ENCODE measurements at regions not wholly inside any gene's neighbourhood (a gene's known extent, or its start where the extent isn't known, plus 50 kb on each side); places are given as distances from the start of the nearest gene placed in this dataset.

DNA sequence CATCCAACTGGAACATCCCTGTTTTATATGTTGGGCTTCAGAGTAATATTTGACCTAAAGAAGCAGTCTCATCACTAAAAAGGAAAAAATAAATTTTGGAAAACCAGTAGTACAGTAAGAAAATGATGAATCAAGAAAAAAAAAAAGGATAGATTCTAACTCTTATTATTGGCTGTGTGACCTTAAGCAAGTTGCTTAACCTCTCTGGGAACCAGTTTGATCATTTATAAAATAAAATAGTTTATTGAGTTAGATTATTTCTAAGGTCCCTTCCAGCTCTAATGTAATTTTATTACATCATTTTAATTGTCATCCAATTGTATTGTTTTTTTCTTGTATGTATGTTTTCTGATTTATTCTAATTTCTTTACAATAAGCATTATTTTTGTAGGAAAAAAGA is 127.0 kb downstream of the PRELID2 start:
- DNase-seq (ENCODE audit: low read depth in 4 of 4, low spot score in 1 of 4): no peak

DNA sequence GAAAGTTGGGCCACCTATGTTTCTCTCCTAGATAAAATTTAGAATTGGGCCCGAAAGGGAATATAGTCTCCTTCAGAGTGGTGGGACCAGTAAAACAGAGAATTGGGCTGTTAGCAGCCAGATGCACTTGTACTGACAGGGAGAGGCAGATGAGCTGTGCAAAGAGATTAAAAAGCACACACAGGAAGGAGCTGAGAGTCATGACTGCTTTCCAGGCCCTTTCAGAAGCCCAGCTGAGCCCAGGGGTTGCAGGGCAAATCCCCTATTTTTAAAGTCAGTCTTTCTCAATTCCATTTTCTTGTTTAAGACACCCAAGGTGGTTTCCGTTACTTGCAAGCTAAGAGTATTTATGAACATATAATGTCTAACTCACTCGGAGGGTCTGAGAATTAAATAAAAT is 130.4 kb downstream of the PRELID2 start:
- no peak for DNase-seq (ENCODE audit: low read depth in 4 of 4, low spot score in 1 of 4)

DNA sequence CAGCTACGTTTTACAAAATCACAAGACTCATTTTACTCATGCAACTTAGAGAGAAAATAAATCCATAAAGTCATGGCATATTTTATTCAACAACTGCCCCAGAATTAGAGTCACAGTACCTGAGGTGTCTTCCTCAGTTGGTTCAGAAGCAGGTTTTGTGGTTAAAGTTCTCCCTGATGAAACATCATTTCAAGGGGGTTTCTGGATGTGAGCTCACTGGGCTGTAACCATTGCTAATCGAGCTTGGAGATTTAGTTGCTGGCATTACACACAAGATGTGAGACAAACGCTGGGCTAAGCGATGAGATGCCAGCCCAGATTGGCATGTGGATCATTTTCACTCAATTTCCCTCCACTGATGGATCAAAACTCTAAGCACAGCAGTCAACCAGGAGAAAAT is 131.3 kb downstream of the PRELID2 start:
- no peak for DNase-seq (ENCODE audit: low read depth in 4 of 4, low spot score in 1 of 4)

DNA sequence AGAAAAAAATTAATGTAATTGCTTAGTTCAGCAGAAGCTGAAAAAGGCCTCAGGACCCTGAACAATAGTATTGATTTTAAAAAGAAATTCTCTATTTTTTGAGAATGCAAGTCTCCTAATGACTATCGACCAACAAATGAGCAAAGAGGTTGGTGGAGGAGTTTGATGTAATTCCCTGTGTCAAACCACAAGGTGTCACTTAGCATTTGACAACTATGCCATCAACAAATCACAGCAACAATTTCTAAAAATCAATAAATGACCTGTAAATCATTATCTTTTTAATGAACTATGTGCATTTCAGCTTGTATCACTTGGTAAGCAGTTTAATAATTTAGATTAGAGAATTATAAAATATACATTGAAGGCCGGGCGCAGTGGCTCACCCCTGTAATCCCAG is 133.7 kb downstream of the PRELID2 start:
- DNase-seq (ENCODE audit: low read depth in 4 of 4, low spot score in 1 of 4): no peak

DNA sequence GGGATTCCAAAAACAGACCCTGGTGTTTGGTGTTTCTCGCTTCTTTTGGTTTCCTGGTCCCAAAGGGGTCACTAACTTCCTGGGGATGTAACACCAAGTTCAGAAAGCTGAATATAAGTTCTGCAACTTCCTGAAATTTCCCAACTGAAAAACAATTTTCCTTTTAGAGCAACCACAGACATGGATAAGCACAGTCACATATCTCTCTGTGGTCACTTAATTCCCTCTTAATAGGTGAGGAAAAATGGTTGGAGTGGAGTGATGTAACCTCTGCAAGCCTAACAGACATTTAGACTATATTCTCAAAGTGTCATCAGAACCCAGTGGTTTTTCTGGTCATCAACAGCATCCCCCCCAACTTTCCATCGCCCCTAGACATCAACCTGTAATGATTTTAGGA is 135.3 kb downstream of the PRELID2 start:
- no peak for DNase-seq (ENCODE audit: low read depth in 4 of 4, low spot score in 1 of 4)

DNA sequence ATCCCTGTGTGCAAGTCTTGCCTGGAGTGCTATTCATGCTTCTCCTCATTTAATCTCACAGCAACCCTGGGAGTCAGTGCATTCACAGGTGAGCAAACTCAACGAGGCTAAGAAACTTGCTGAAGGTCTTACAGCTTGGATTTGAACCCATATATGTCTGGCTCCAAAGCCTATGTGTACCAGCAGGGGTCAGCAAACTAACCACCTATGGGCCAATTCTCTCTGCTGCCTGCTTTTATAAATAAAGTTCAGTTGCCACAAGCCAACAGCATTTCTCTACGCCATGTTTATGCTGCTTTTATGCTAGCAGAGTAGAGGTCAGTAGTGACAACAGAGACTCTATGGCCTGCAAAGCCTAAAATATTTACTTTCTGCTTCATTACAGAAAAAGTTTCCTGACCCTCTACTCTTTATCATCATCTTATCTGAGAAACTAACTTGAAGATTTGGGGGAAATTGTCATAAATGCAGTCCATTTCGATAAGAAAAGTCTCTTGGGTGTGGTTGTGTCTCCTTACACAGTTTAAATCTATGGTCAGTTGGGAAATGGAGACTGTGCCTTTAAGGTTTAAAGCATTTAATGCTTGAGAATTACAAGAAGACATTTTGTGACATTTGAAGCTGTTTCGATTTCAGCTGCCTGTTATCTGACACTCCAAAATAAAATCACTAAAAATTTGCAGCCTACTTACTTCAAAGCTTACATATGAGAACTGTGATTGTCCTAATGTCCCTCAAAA is 137.7 kb downstream of the PRELID2 start:
- peak in 1 of 4 experiments; percentile 1 for DNase-seq (ENCODE audit: low read depth in 4 of 4, low spot score in 1 of 4)

DNA sequence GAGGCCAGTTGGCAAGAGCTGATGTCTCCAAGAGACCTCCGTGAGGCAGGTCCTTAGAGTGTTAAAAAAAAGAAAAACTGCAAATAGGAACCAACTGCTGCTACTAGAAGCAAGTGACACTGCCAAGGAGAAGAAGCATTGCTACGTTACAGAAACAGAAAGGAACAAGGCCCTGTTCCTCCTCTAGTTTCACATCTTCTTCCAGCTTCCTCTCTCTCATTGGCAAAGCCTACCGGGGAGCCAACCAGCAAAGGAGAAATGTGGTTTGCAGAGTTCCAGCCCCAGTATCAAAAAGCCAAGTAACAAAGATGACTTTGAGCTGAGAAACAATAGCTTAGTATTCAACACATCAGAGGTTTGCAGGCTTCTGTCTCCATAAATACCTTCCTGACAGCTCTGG is 145.9 kb downstream of the PRELID2 start:
- no peak for DNase-seq (ENCODE audit: low read depth in 4 of 4, low spot score in 1 of 4)

DNA sequence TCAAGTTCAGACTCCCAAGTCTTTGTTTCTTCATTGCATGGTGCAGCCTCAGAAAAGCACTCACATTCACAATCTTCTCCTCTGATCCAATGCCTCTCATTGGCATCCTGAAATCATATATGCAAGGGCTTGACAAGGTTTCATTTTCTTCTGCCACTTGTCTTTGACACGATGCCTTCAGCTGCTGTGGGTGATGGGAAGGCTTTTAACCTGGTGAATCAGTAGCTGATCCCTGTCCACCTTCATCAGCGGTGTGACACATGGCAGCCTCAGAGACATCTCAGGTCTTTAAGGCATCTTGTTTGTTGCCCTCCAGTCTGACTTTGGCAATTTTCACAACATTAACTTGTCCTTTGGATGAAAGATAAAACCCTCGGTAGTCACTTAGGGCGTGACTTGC is 147.2 kb downstream of the PRELID2 start:
- no peak for DNase-seq (ENCODE audit: low read depth in 4 of 4, low spot score in 1 of 4)

DNA sequence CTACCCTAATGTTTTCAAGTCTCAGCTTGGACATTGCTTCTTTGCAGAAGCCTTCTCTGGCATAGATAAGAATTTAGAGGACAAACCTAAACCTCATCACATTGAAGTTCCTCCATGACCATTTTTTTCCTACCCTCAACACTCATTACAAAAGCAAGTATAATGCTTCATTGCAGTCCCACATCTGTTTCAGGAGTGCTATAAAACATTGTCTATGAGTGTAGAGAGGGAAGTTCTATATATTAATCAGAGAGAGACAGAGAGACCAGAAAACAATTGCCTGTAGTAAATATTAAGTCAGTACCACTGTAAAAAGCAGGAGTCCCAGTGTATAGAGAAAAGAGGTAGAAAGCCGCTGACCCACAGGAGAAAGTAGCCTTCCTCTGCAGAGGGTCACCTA is 149.7 kb downstream of the PRELID2 start:
- no peak for DNase-seq (ENCODE audit: low read depth in 4 of 4, low spot score in 1 of 4)

DNA sequence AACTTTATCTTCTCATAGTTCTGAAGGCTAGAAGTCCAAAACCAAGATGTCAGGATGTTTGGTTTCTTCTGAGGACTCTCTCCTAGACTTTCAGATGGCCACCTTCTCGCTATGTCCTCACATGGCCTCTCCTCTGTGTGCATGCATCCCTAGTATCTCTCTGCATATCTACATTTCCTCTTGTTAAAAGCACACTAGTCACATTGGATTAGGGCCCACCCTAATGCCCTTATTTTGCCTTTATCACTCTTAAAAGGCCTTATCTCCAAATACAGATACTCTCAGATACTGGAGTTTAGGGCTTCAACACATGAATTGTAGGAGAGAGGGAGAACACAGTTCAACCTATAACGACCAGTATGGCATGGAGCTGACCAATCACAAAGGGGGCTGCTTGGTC is 151.7 kb downstream of the PRELID2 start:
- DNase-seq (ENCODE audit: low read depth in 4 of 4, low spot score in 1 of 4): no peak

DNA sequence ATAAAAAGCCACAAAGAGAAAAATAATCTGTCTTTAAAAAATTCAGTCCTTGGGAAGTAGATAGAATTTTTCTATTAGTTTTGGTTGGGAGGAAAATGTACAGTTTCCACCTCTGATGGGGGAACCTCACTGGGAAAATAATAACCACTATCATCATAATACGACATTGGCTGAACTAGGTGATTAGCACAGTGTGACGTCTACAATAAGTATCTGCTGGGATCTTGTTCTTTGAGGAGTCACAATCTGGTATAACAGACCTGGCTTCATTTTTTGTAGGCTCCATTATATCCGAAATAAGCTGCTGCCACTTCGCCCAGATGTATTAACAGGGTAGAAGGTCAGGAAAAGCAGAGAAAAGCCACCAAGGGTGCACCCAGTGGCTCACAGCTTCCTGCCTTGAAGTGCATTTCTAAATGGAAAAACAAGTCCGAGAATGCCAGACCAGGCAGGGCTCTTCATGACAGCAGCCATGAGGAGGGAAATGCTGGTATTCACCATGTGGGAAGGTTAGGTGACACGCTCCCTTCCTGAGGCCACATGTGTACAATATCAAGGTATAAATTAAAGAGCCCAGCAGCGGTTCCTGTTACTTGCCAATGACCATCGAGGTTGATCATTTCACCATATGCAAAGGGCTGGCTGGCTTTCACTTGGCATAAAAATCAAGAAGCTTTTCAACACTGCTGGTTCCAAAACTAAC is 152.8 kb downstream of the PRELID2 start:
- DNase-seq (ENCODE audit: low read depth in 4 of 4, low spot score in 1 of 4): no peak

DNA sequence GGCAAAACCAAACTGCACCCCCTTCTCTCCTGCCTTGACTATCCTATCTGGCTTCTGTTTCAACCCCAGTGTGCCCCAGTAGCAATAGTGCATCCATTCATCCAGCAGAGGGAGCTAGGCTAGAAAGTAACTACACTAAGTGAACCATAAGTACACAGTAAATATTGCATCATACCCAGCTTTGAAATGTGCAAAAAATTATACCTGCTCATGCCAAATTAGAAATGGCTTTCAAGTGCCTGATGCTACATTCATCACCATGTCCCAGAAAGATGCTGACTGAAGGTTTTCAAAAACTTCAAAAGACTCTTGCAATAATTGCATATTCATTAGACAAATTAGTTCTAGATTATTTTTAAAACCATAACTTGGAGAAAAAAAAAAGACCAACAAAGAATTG is 153.5 kb downstream of the PRELID2 start:
- peak in 1 of 4 experiments; percentile 12 for DNase-seq (ENCODE audit: low read depth in 4 of 4, low spot score in 1 of 4)

DNA sequence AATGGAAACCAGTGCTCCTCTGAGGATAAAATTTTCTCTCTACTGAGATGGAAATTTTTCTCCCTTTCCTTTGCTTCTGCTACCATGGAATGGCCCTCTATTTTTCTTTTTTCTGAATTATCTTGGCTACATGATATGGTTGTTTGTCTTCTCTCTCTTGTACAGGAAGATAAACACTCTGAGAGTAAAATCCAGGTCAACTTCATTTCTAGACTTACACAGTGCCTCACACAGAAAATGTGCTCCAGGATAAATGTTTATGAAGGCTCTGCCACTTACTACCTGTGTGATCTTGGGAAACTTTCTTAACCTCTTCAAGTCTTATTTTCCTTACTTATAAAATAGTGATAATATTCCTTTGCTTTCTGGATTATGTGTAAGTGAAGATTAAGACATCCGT is 153.9 kb downstream of the PRELID2 start:
- DNase-seq (ENCODE audit: low read depth in 4 of 4, low spot score in 1 of 4): no peak

DNA sequence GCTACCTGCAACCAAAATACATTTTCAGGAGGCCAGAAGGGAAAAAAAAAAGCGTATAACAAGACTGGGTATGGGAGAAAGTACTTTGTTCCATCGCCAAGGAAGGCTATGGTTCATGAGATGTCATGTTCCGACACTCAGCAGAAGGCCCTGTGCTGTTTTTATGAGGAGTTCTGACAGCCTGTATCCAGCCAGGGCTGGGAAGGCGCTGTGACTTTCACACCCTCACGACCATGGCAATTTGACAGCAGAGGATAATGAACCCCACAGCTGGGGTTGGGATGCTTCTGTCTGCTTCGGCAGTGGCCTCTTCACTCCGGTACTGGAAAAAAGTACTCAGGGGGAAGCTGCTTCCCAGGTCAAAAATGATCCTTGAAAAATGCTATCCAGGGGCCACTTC is 154.4 kb downstream of the PRELID2 start:
- no peak for DNase-seq (ENCODE audit: low read depth in 4 of 4, low spot score in 1 of 4)

DNA sequence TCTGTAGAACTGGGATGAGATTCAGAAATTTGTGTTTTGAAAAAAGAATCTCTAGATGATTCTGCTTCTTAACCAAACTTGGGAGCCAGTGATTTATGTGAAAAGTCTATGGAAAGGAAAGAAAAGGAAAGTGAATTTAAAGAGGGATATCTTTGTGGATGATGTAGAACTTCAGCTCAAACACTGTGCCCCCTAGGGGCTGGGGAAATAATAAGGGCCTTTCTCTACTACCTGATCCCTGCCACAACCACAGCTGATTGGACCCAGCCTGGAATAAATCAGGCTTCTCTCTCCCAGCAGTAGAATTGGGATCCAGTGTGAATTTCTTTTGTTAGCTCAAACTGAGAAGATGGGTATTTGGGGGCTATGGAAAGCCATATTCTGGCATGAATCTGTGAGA is 155.0 kb downstream of the PRELID2 start:
- no peak for DNase-seq (ENCODE audit: low read depth in 4 of 4, low spot score in 1 of 4)

DNA sequence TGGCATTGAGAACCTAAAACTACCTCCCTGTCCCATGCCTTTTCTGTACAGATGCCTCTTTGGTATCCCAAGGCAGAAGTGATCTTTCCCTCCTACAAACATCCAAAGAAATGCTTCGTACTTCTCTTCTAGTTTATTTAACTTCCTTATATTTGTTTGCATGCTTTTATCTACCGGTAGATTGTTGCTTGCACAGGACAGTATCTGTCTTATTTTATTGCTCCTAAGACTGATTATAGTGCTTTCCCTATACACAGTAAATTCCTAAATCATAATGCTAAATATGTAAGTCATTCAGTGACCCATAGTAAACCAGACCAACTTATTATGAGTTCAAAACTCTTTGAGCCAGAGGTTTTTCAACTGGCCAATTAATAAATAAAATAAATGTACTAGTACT is 156.9 kb downstream of the PRELID2 start:
- no peak for DNase-seq (ENCODE audit: low read depth in 4 of 4, low spot score in 1 of 4)

DNA sequence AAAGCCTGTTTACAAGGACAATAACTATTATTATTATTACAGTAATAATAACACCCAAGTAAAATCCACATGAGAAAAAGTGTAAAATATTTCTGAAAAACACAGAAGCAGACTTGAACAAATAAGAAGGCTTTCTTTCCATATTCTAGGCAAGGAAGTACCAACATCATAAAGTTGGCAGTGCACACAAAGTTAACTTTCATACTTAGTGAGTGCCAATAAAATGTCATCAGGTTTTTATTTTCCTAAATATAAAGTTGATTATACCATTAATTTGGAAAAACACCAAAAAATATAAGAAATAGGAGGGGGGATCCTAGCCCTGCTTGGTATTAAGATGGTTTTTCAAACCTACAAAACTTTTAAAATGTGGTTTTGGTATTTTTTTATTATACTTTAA is 161.4 kb downstream of the PRELID2 start:
- DNase-seq (ENCODE audit: low read depth in 4 of 4, low spot score in 1 of 4): no peak

DNA sequence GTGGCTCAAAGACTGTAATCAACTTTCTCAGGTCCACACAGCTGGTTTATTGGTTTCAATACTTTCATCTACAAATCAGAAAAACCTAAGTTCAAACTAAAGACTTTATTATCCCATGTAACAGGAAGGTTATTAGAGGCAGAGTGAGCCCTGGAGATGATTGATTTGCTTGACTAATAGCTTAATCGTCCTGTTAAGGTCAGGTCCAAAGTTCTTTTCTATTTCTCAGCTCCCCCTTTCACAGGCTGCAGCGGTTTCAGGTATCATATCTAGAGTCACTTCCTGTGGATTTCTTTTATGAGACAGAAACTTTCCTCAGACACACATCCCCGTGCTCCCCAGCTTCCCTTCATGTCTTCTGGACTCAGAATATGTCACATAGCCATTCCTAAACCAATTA is 166.4 kb downstream of the PRELID2 start:
- DNase-seq (ENCODE audit: low read depth in 4 of 4, low spot score in 1 of 4): no peak

DNA sequence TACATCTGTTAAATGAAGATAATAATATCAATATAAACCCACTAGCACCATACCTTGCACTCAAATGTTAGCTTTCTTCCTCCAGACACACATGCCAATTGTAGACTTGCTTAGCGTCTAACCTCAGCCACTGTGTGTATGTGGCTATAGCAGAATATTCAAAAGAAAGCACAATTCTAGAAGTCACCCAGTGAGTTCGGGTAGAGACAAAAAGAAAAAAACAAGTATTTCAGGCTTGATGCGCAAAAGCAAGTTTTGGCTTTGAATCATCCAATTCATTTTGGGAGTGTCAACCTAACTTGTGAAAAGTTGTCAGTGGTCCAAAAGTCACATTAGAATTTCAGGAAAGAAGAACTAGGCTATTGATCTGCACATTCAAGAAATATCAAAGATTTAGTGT is 167.4 kb downstream of the PRELID2 start:
- DNase-seq (ENCODE audit: low read depth in 4 of 4, low spot score in 1 of 4): no peak

DNA sequence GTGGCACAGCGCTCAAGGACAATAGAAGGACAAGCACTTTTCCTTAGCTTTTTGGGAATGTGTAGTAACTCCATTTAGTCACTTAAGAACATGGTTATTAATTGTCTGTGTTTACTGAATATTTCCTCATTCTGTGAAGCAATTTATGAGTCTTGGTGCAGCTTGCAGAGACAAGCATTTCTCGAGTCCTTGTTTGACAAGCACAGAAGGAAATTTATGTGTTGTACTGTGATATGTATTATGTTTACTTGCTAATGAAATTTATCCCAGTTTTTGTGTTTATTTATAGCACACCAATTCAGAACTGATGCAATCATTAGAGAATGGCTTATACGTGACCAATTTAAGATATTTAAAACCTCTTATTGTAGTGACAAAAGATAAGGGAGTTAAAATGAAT is 168.6 kb downstream of the PRELID2 start:
- no peak for DNase-seq (ENCODE audit: low read depth in 4 of 4, low spot score in 1 of 4)

DNA sequence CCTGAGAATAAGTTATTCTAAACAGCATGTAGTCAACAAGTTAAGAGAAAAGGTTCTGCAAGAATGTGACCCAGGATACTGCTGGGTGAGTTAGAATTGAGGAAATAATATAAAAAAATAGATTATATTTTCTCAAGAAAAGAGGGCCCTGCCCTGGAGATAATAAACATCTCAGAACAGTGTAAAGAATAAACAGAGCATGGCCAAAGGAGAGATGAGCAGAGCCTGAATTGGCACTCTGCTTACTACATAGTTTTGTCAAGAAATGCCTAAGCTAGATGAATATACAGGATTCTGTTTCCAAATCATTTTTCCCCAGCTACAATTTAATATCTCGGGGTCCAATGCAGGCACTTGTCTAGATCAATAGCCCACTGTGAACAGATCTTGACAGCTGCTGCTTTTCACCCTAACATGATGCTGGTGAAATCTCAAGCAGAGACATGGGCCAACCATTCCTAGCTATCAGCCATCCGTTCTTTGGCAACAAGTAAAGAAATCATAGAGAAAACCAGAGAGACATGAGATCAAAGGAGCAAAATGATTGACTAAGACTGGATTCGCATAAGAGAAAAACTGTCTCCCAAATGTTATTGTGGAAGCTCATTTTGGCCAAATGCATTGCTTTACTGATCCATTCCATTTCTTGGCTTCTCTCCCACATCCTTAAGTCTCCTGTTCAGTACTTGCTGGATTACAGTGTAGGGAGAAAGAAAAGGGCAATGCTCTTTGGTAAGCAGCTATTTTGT is 173.2 kb downstream of the PRELID2 start:
- no peak for DNase-seq (ENCODE audit: low read depth in 4 of 4, low spot score in 1 of 4)

DNA sequence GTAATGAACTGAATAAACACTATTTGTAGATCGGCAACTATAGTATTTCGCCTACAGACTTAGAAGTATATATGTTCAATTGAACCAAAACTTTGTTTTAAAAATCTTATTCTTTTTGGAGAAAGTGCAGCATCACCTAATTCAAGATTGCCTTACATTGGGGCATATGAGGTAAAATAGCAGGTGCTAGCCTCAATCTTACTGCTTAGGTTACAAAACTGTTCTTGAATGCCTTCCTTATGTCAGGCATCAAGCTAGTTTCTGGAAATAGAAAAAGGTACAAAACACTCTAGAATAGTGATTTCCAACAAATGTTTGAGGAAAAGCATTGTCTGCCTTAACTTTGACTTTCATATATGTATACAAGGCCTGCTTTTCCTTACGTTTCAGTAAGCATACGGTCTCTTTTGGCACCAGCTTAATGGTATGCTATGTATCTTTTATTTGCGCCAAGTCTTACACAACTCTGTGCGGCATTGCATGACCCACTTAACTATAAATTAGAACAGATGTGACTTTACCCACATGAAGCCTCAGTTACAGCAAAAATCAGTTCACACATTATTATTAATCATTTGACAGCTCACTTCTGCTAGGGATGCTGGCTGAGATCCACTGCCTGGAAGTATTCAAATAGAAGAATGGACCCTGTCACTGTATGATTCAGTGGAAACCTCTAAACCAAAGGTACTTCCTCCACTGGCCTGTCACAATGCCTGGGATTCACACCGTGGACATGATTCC is 174.1 kb downstream of the PRELID2 start:
- no peak for DNase-seq (ENCODE audit: low read depth in 4 of 4, low spot score in 1 of 4)
